Body of pancreas (tissue), 4 donors: ENCODE measurements at regions not wholly inside any gene's neighbourhood (a gene's known extent, or its start where the extent isn't known, plus 50 kb on each side); places are given as distances from the start of the nearest gene placed in this dataset.

Source experiments
- ATAC-seq: fragments of 150-250 bp; one replicate; pipeline ENCODE4 v1.9.1; 2016
- DNase-seq, 4 donors: peaks; one replicate each; pipeline ENCODE4 v3.0.0-alpha.2; 2019
- H3K27ac ChIP-seq, 4 donors: fragments of 200-600 bp; sonication (generic); 1 replicate in 3 of 4; 2 replicates in 1 of 4; pipeline versions ENCODE4 v1.5.1 to v1.6.1; 2016 to 2019; ENCODE audit warnings: mild to moderate bottlenecking in 1 of 4, mixed read lengths in 1 of 4, moderate library complexity in 1 of 4
- H3K27me3 ChIP-seq, 2 donors: fragments of 200-600 bp; sonication (generic); one replicate each; pipeline ENCODE4 v1.6.0; 2016; ENCODE audit warnings: mild to moderate bottlenecking in 1 of 2
- H3K36me3 ChIP-seq, 2 donors: fragments of 200-600 bp; sonication (generic); replicated peaks in 1 of 2; 2 replicates each; pipeline ENCODE4 v1.5.1; 2016; ENCODE audit warnings: low read depth in 2 of 2; ENCODE audit not compliant: insufficient read depth in 1 of 2
- H3K4me1 ChIP-seq: fragments of 200-600 bp; sonication (generic); one replicate; pipeline ENCODE4 v1.6.0; 2016
- H3K4me3 ChIP-seq, 2 donors: fragments of 200-600 bp; sonication (generic); 1 replicate in 1 of 2; 2 replicates in 1 of 2; pipeline ENCODE4 v1.5.1; 2016 to 2019
- H3K9me3 ChIP-seq, 3 donors: fragments of 200-600 bp; sonication (generic); 1 replicate in 2 of 3; 2 replicates in 1 of 3; pipeline ENCODE4 v1.5.1; 2016
- POLR2A ChIP-seq, 3 donors: fragments of 450-650 bp; IDR thresholded peaks; one replicate each; pipeline ENCODE4 v1.6.1; 2016; ENCODE audit warnings: antibody characterized with exemption in 3 of 3, mild to moderate bottlenecking in 2 of 3
- WGBS, 2 donors: methylation state at CpG; one replicate each; pipeline ENCODE4 v1.1.5; 2017; 5-methylcytosine and 5-hydroxymethylcytosine counted together
- intact Hi-C: fragments of 100-400 bp; cut with DNase I; formaldehyde crosslinking; loops from one replicate; pipeline ENCODE4 v1.15.1; 2023
- TF ChIP-seq, protein P1 (sequence below), 7 experiments: fragments of 450-650 bp in 4 of 7; fragments of 200-600 bp in 3 of 7; sonication (generic) in 3 of 7; IDR thresholded peaks; one replicate each; pipeline ENCODE4 v1.5.1; 2016 to 2019; ENCODE audit warnings: antibody characterized with exemption in 7 of 7

DNA sequence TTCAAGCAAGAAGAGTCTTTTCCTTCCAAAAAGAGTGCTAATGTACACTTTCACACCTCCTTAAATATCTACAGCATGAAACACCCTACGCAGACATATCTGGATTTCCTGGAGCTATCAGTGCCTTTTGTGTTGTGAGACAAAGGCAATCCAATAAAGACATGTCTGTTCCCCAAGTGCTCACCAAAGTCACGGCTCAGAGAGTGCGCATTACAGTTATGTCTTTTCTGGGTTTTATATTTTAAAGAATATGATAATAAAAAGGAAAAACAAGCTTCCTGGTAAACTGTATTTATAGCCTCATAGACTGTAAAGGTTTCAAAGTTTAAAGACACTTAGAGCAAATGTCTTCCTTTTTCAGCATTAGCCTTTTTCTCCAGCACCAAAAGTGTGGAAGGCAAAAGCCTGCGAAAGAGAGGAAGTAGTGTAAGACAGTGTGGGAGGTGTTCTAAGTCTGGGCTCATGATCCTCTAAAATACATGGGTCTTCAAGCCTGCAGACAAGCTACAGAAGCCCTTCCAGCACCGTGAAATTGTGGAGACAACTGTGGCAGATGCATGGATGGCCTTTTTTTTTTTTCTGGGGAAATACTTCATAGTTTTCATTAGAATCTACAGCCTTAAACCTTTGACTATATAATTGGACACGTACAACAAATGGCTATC, 135.0 kb upstream of the SLC35B3 start:
- Histone ChIP-seq H3K4me1 (no peaks in the 10 kb centered on the region), H3K4me3 (no peak overlapping the region), H3K27ac (no peak overlapping the region), H3K36me3 (no peaks in the 10 kb centered on the region), H3K9me3 (no peaks in the 10 kb centered on the region), H3K27me3 (no peaks in the 10 kb centered on the region)
- TF ChIP-seq POLR2A (IDR thresholded peaks at IDR 0.05) = no peak
- TF ChIP-seq, protein P1, sequence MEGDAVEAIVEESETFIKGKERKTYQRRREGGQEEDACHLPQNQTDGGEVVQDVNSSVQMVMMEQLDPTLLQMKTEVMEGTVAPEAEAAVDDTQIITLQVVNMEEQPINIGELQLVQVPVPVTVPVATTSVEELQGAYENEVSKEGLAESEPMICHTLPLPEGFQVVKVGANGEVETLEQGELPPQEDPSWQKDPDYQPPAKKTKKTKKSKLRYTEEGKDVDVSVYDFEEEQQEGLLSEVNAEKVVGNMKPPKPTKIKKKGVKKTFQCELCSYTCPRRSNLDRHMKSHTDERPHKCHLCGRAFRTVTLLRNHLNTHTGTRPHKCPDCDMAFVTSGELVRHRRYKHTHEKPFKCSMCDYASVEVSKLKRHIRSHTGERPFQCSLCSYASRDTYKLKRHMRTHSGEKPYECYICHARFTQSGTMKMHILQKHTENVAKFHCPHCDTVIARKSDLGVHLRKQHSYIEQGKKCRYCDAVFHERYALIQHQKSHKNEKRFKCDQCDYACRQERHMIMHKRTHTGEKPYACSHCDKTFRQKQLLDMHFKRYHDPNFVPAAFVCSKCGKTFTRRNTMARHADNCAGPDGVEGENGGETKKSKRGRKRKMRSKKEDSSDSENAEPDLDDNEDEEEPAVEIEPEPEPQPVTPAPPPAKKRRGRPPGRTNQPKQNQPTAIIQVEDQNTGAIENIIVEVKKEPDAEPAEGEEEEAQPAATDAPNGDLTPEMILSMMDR (IDR thresholded peaks at IDR 0.05) = no peak
- intact Hi-C loops = no loop called here
- no peak for ATAC-seq
- 83 to 89% methylated on average over 6 of the region's 6 CpGs for WGBS, 2 donors
- no peak for DNase-seq

DNA sequence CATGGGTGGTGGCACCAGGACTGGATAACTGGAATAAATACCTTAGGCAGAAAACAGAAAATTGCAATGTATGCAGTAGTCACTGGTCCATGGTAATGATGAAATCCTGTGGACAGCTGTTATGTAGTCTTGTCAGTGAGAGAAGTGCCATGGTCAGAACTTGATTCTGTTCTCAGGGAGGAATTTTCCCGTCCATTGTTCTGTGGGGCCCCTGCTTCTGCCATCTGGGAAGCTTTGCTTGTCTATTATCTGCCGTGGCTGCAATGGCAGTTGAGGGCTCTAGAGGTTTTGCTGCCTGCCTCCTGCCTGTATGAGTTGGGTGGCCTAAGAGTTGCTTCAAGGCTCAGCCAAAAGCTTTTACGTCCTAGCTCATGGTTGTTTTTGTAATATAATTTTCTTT, 126.8 kb upstream of the SLC35B3 start:
- DNase-seq (no peak), ATAC-seq (no peak)
- Histone ChIP-seq H3K4me1 (no peaks in the 10 kb centered on the region), H3K27ac (no peak overlapping the region), H3K4me3 (no peak overlapping the region), H3K9me3 (no peaks in the 10 kb centered on the region), H3K36me3 (no peaks in the 10 kb centered on the region), H3K27me3 (no peaks in the 10 kb centered on the region)
- intact Hi-C loops = no loop called here
- WGBS, 2 donors = 70 to 77% methylated on average over 3 of the region's 3 CpGs
- TF ChIP-seq POLR2A (IDR thresholded peaks at IDR 0.05) = no peak
- TF ChIP-seq, protein P1 (IDR thresholded peaks at IDR 0.05) = no peak

DNA sequence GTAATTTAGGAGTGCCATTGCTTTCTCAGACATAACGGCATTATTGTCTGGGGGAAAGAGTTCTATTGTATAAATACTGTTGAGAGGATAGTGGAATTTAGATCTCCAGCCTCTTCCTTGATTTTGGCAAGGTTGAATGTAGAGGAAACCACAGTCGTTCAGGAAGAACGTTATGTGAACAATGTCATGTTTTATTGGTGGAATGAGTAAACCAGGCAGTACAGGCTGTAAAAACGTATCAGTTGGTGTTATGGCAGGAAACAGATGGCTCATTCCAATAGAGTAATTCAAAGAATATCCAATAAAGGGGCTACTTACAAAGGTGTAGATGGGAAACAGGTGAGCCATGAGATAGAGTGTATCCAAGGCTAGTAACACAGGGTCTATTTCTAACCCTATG, 123.6 kb upstream of the SLC35B3 start:
- H3K36me3 ChIP-seq = no peaks in the 10 kb centered on the region
- no peaks in the 10 kb centered on the region for H3K27me3 ChIP-seq
- no peaks in the 10 kb centered on the region for H3K9me3 ChIP-seq
- H3K4me1 ChIP-seq = peaks cover 7% of the 10 kb centered on the region
- no peak for DNase-seq
- no peak for TF ChIP-seq POLR2A (IDR thresholded peaks at IDR 0.05)
- H3K27ac ChIP-seq = no peak overlapping the region
- no peak overlapping the region for H3K4me3 ChIP-seq
- intact Hi-C loops = no loop called here
- 61 to 72% methylated on average over 4 of the region's 4 CpGs for WGBS, 2 donors
- no peak for ATAC-seq

DNA sequence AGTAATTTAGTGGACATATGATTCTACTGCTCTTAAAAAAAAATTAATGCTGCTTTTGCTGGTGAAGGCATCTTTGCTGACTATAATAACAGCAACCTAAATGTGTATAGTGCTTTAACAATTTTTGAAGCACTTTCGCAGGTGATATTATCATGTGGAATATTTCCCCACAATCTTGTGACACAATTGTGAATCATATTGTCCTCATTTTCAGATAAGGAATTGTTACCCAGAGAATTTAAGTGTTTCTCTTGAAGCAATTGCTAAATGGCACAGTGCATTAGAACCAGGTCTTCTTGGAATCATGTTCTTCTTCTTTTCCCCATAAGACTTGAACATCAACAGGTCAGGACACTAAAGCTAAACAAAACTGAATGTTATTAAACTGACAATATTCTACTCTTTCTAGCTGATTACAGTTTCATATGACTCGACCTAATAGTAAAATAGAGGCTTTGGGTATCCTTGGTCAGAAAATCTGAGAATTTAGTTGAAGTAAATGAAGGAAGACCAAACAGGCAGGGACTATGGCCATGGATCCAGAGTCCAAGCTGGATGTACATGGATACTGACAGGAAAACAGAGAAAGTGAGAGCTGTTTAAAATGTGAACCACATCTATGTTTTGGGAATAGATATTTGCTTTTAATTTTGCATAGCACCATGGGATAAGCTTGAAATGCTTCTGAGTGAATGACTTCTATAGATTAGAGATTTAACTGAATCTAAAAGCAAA, 121.8 kb upstream of the SLC35B3 start:
- Histone ChIP-seq H3K27ac (no peak overlapping the region), H3K9me3 (no peaks in the 10 kb centered on the region), H3K4me1 (peaks cover 7% of the 10 kb centered on the region), H3K36me3 (no peaks in the 10 kb centered on the region), H3K27me3 (no peaks in the 10 kb centered on the region), H3K4me3 (no peak overlapping the region)
- 74 to 78% methylated on average over 2 of the region's 2 CpGs for WGBS, 2 donors
- TF ChIP-seq POLR2A (IDR thresholded peaks at IDR 0.05) = no peak
- TF ChIP-seq, protein P1 (IDR thresholded peaks at IDR 0.05) = no peak
- ATAC-seq (no peak), DNase-seq (no peak)
- intact Hi-C loops = no loop called here

DNA sequence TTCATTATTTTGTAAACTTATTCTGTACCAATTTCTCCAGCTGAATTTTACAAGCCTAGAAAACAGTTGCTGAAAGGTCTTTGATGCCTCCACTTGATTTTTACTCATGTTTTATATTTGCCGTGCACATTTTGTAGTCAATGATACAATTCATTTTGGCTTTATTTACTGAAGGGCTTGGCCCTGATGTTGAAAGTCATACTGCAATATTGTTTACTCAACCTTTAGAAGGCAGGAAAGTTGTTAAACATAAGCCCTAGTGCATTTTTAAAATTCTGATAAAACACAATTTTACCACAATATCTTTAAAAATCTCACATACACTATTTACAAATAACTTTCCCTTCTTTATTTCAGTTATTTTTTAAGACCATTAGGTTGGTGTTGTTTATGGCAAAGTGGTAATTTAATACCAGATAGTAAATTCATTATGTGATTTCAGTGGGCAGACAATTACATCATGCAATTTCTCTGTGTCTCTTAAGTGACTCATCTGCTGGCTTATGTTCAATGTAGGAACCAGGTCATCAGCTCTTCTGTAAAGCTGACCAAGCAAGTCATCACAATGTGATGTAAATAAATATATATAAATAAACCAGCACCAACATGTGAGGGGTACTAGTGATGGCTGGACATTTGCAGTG, 121.1 kb upstream of the SLC35B3 start:
- TF ChIP-seq POLR2A (IDR thresholded peaks at IDR 0.05) = no peak
- TF ChIP-seq, protein P1 (IDR thresholded peaks at IDR 0.05) = no peak
- H3K9me3 ChIP-seq = no peaks in the 10 kb centered on the region
- no peak for ATAC-seq
- DNase-seq = no peak
- no peaks in the 10 kb centered on the region for H3K27me3 ChIP-seq
- H3K4me3 ChIP-seq = no peak overlapping the region
- H3K27ac ChIP-seq = no peak overlapping the region
- intact Hi-C loops = no loop called here
- no peaks in the 10 kb centered on the region for H3K36me3 ChIP-seq
- H3K4me1 ChIP-seq = peaks cover 7% of the 10 kb centered on the region
- 16 to 30% methylated on average over 1 of the region's 1 CpG for WGBS, 2 donors
